ENCODE measurements at regions not wholly inside any gene's neighbourhood (a gene's known extent, or its start where the extent isn't known, plus 50 kb on each side); places are given as distances from the start of the nearest gene placed in this dataset.
"Not testable (repeated sequence)": the region's sequence is repeated elsewhere in the genome, so short reads cannot be mapped to it uniquely, and the experiment has no call there.

- no peaks in the 10 kb centered on the region for H3K27me3 ChIP-seq (ENCODE audit: low read length)
- no peak overlapping the region for H2AFZ ChIP-seq (ENCODE audit: low read depth, low read length, severe bottlenecking)
- H3K27ac ChIP-seq (ENCODE audit: low read depth, low read length), result no peak overlapping the region
- no peaks in the 10 kb centered on the region for H3K79me2 ChIP-seq (ENCODE audit: insufficient read depth, low read length)
- H3K36me3 ChIP-seq (ENCODE audit: low read length), result no peaks in the 10 kb centered on the region
- H4K20me1 ChIP-seq (ENCODE audit: low read depth, low read length), result no peaks in the 10 kb centered on the region
- no peak overlapping the region for H3K4me2 ChIP-seq (ENCODE audit: low read depth, low read length, poor library complexity, severe bottlenecking)
- no peak for TF ChIP-seq CTCF (IDR thresholded peaks at IDR 0.05; ENCODE audit: insufficient read depth, low read length, poor library complexity, severe bottlenecking)
- no peak for TF ChIP-seq EZH2phosphoT487 (conservative IDR thresholded peaks at IDR 0.05; ENCODE audit: low read length)
- H3K9me3 ChIP-seq (ENCODE audit: insufficient read depth, low read length), result no peaks in the 10 kb centered on the region
- no peak overlapping the region for H3K9ac ChIP-seq (ENCODE audit: low read length)
- no peaks in the 10 kb centered on the region for H3F3A ChIP-seq (ENCODE audit: insufficient read depth)
- no peaks in the 10 kb centered on the region for H3K9me2 ChIP-seq (replicated peaks; ENCODE audit: insufficient read depth, low read length)
- no peak overlapping the region for H3K4me3 ChIP-seq (ENCODE audit: insufficient read depth, low read length, poor library complexity, severe bottlenecking)
These were observed 88.9 kb upstream of the NT5E start for GRCh38 chr6:85360794-85361642.

GRCh38 chr6:85357651-85358050 is 92.2 kb upstream of the NT5E start:
- no peak overlapping the region for H2AFZ ChIP-seq (ENCODE audit: low read depth, low read length, severe bottlenecking)
- H3K9ac ChIP-seq (ENCODE audit: low read length), result no peak overlapping the region
- H3K27ac ChIP-seq (ENCODE audit: low read depth, low read length), result no peak overlapping the region
- H3F3A ChIP-seq (ENCODE audit: insufficient read depth), result no peaks in the 10 kb centered on the region
- no peaks in the 10 kb centered on the region for H3K9me2 ChIP-seq (replicated peaks; ENCODE audit: insufficient read depth, low read length)
- no peaks in the 10 kb centered on the region for H4K20me1 ChIP-seq (ENCODE audit: low read depth, low read length)
- H3K9me3 ChIP-seq (ENCODE audit: insufficient read depth, low read length), result no peaks in the 10 kb centered on the region
- H3K27me3 ChIP-seq (ENCODE audit: low read length), result no peaks in the 10 kb centered on the region
- H3K4me3 ChIP-seq (ENCODE audit: insufficient read depth, low read length, poor library complexity, severe bottlenecking), result no peak overlapping the region
- no peak overlapping the region for H3K4me2 ChIP-seq (ENCODE audit: low read depth, low read length, poor library complexity, severe bottlenecking)
- H3K79me2 ChIP-seq (ENCODE audit: insufficient read depth, low read length), result no peaks in the 10 kb centered on the region
- H3K36me3 ChIP-seq (ENCODE audit: low read length), result no peaks in the 10 kb centered on the region
- TF ChIP-seq EZH2phosphoT487 (conservative IDR thresholded peaks at IDR 0.05; ENCODE audit: low read length) (no peak), CTCF (IDR thresholded peaks at IDR 0.05; ENCODE audit: insufficient read depth, low read length, poor library complexity, severe bottlenecking) (no peak)

GRCh38 chr6:85356743-85357142 is 93.1 kb upstream of the NT5E start:
- H3K9ac ChIP-seq (ENCODE audit: low read length); H4K20me1 ChIP-seq (ENCODE audit: low read depth, low read length); H3K4me2 ChIP-seq (ENCODE audit: low read depth, low read length, poor library complexity, severe bottlenecking); H3K27ac ChIP-seq (ENCODE audit: low read depth, low read length); H3K9me2 ChIP-seq (replicated peaks; ENCODE audit: insufficient read depth, low read length); H3K36me3 ChIP-seq (ENCODE audit: low read length); H3K79me2 ChIP-seq (ENCODE audit: insufficient read depth, low read length); H3K27me3 ChIP-seq (ENCODE audit: low read length); H3K4me3 ChIP-seq (ENCODE audit: insufficient read depth, low read length, poor library complexity, severe bottlenecking); H3F3A ChIP-seq (ENCODE audit: insufficient read depth); H3K9me3 ChIP-seq (ENCODE audit: insufficient read depth, low read length); H2AFZ ChIP-seq (ENCODE audit: low read depth, low read length, severe bottlenecking): not testable (repeated sequence)

GRCh38 chr6:85355816-85356215 is 94.1 kb upstream of the NT5E start:
- Histone ChIP-seq H3K79me2 (ENCODE audit: insufficient read depth, low read length) (no peaks in the 10 kb centered on the region), H2AFZ (ENCODE audit: low read depth, low read length, severe bottlenecking) (no peak overlapping the region), H3K27ac (ENCODE audit: low read depth, low read length) (no peak overlapping the region), H3K4me2 (ENCODE audit: low read depth, low read length, poor library complexity, severe bottlenecking) (no peak overlapping the region), H3K9me2 (replicated peaks; ENCODE audit: insufficient read depth, low read length) (no peaks in the 10 kb centered on the region), H3K27me3 (ENCODE audit: low read length) (no peaks in the 10 kb centered on the region), H3F3A (ENCODE audit: insufficient read depth) (no peaks in the 10 kb centered on the region), H4K20me1 (ENCODE audit: low read depth, low read length) (no peaks in the 10 kb centered on the region), H3K36me3 (ENCODE audit: low read length) (no peaks in the 10 kb centered on the region), H3K4me3 (ENCODE audit: insufficient read depth, low read length, poor library complexity, severe bottlenecking) (no peak overlapping the region), H3K9ac (ENCODE audit: low read length) (no peak overlapping the region), H3K9me3 (ENCODE audit: insufficient read depth, low read length) (no peaks in the 10 kb centered on the region)
- TF ChIP-seq EZH2phosphoT487 (conservative IDR thresholded peaks at IDR 0.05; ENCODE audit: low read length), result no peak
- TF ChIP-seq CTCF (IDR thresholded peaks at IDR 0.05; ENCODE audit: insufficient read depth, low read length, poor library complexity, severe bottlenecking), result no peak
